Trophoblast cell (in vitro differentiated cells and primary cell): ENCODE measurements at regions not wholly inside any gene's neighbourhood (a gene's known extent, or its start where the extent isn't known, plus 50 kb on each side); places are given as distances from the start of the nearest gene placed in this dataset.

Source experiments
- DNase-seq, 2 donors: peaks; one replicate each; pipeline ENCODE4 v3.0.0-alpha.2; 2016
- H2AFZ ChIP-seq: 2 replicates; pipeline ENCODE4 v1.6.1; 2013; ENCODE audit warnings: low read length, moderate library complexity, mild to moderate bottlenecking; ENCODE audit not compliant: insufficient read depth, poor library complexity
- H2AK5ac ChIP-seq: 2 replicates; pipeline ENCODE4 v1.6.1; 2013; ENCODE audit warnings: mild to moderate bottlenecking, low read length
- H2BK120ac ChIP-seq: 2 replicates; pipeline ENCODE4 v1.6.1; 2013; ENCODE audit warnings: low read length, mild to moderate bottlenecking, moderate library complexity; ENCODE audit not compliant: insufficient read depth, poor library complexity
- H2BK12ac ChIP-seq: 2 replicates; pipeline ENCODE4 v1.6.1; 2013; ENCODE audit warnings: mild to moderate bottlenecking, low read length, moderate library complexity
- H2BK5ac ChIP-seq: 2 replicates; pipeline ENCODE4 v1.6.1; 2013; ENCODE audit warnings: low read length, low read depth, moderate library complexity, mild to moderate bottlenecking; ENCODE audit not compliant: poor library complexity
- H3K14ac ChIP-seq: 2 replicates; pipeline ENCODE4 v1.6.1; 2013; ENCODE audit warnings: mild to moderate bottlenecking, low read length
- H3K18ac ChIP-seq: 2 replicates; pipeline ENCODE4 v1.6.1; 2013; ENCODE audit warnings: mild to moderate bottlenecking, low read length
- H3K23ac ChIP-seq: 2 replicates; pipeline ENCODE4 v1.6.1; 2013; ENCODE audit warnings: low read length
- H3K27ac ChIP-seq: 2 replicates; pipeline ENCODE4 v1.5.1; 2013; ENCODE audit warnings: low read depth, mild to moderate bottlenecking, inconsistent platforms, low read length, moderate library complexity
- H3K27me3 ChIP-seq: 2 replicates; pipeline ENCODE4 v1.6.1; 2013; ENCODE audit warnings: inconsistent platforms, mild to moderate bottlenecking, low read length, moderate library complexity; ENCODE audit not compliant: insufficient read depth
- H3K36me3 ChIP-seq, 2 experiments: 1 replicate in 1 of 2; 2 replicates in 1 of 2; pipeline ENCODE4 v1.6.1; 2013; ENCODE audit warnings: low read length in 2 of 2, mild to moderate bottlenecking in 2 of 2, moderate library complexity in 1 of 2; ENCODE audit not compliant: insufficient read depth in 2 of 2, control insufficient read depth in 1 of 2
- H3K4ac ChIP-seq: 2 replicates; pipeline ENCODE4 v1.6.1; 2013; ENCODE audit warnings: low read depth, mild to moderate bottlenecking, low read length, moderate library complexity
- H3K4me1 ChIP-seq, 2 experiments: 1 replicate in 1 of 2; 2 replicates in 1 of 2; pipeline ENCODE4 v1.6.1; 2013; ENCODE audit warnings: low read length in 2 of 2, mild to moderate bottlenecking in 2 of 2, moderate library complexity in 1 of 2; ENCODE audit not compliant: insufficient read depth in 2 of 2, control insufficient read depth in 1 of 2
- H3K4me2 ChIP-seq: 2 replicates; pipeline ENCODE4 v1.6.1; 2013; ENCODE audit warnings: inconsistent platforms, mild to moderate bottlenecking, low read length, moderate library complexity
- H3K4me3 ChIP-seq: 2 replicates; pipeline ENCODE4 v1.5.1; 2013; ENCODE audit warnings: mild to moderate bottlenecking, low read depth, low read length, inconsistent platforms
- H3K79me1 ChIP-seq: one replicate; pipeline ENCODE4 v1.6.1; 2013; ENCODE audit warnings: low read length
- H3K79me2 ChIP-seq: 2 replicates; pipeline ENCODE4 v1.6.1; 2013; ENCODE audit warnings: low read length, mild to moderate bottlenecking; ENCODE audit not compliant: control insufficient read depth, insufficient read depth, poor library complexity
- H3K9ac ChIP-seq: 2 replicates; pipeline ENCODE4 v1.6.1; 2013; ENCODE audit warnings: mild to moderate bottlenecking, low read length
- H3K9me3 ChIP-seq: 2 replicates; pipeline ENCODE4 v1.6.1; 2013; ENCODE audit warnings: low read depth, mild to moderate bottlenecking, control low read depth, inconsistent platforms, low read length; ENCODE audit not compliant: insufficient read depth
- H4K12ac ChIP-seq: 2 replicates; pipeline ENCODE4 v1.6.1; 2013; ENCODE audit warnings: low read depth, mild to moderate bottlenecking, low read length, moderate library complexity
- H4K8ac ChIP-seq: 2 replicates; pipeline ENCODE4 v1.6.1; 2013; ENCODE audit warnings: low read depth, mild to moderate bottlenecking, low read length, moderate library complexity
- H4K91ac ChIP-seq: one replicate; pipeline ENCODE4 v1.6.1; 2013; ENCODE audit warnings: low read depth, mild to moderate bottlenecking, low read length, moderate library complexity
- WGBS: extraction: QIAGEN DNeasy Blood & Tissue Kit; methylation state at CpG from one replicate; pipeline ENCODE4 v1.1.7; 2013; ENCODE audit warnings: missing lambda C conversion rate; ENCODE audit not compliant: insufficient read length, insufficient coverage; ENCODE audit errors: extremely low coverage; 5-methylcytosine and 5-hydroxymethylcytosine counted together

DNA sequence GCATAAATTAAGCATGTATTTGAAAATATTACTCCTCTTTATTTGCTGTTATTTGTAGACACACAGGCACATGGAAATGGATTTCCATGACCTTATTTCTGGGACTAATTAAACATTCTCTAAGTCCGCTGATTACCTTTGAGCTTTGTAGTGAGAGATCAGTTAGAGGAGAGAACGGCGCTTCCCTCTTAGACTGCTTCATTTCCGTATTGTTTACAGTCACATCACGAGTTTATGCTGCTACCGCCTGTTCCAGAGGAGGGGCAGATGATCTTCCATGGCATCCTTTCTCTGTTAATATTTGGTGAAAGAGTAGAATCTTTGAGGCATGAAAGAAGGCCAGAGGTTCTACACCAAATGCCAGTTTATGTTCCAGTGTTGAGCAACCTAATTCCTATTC lies 404.4 kb downstream of the TRIB2 start:
- Histone ChIP-seq H3K4me3 (no peak overlapping the region), H4K8ac (no peak overlapping the region), H4K91ac (no peak overlapping the region), H3K9ac (no peak overlapping the region), H3K18ac (no peak overlapping the region), H3K27ac (no peak overlapping the region), H3K4me2 (no peak overlapping the region), H3K4ac (no peak overlapping the region), H2BK120ac (no peak overlapping the region), H2AK5ac (no peak overlapping the region), H3K14ac (no peak overlapping the region), H3K4me1 (no peaks in the 10 kb centered on the region), H3K23ac (no peak overlapping the region), H4K12ac (no peak overlapping the region), H3K36me3 (no peaks in the 10 kb centered on the region), H2BK12ac (no peak overlapping the region), H3K27me3 (no peaks in the 10 kb centered on the region), H2BK5ac (no peak overlapping the region), H3K9me3 (no peaks in the 10 kb centered on the region), H2AFZ (no peak overlapping the region), H3K79me1 (no peaks in the 10 kb centered on the region), H3K79me2 (no peaks in the 10 kb centered on the region)
- WGBS = no CpG with 5 or more reads among the region's 6 CpGs
- no peak for DNase-seq

- no peaks in the 10 kb centered on the region for H3K4me1 ChIP-seq
- no peaks in the 10 kb centered on the region for H3K9me3 ChIP-seq
- H4K12ac ChIP-seq = no peak overlapping the region
- H3K23ac ChIP-seq = no peak overlapping the region
- H3K27me3 ChIP-seq = no peaks in the 10 kb centered on the region
- no peak overlapping the region for H3K4me3 ChIP-seq
- H2BK12ac ChIP-seq = no peak overlapping the region
- H3K14ac ChIP-seq = no peak overlapping the region
- no peak for DNase-seq
- WGBS = no CpG with 5 or more reads among the region's 1 CpG
- no peak overlapping the region for H4K91ac ChIP-seq
- no peak overlapping the region for H3K4ac ChIP-seq
- no peak overlapping the region for H3K9ac ChIP-seq
- no peak overlapping the region for H2AK5ac ChIP-seq
- H3K27ac ChIP-seq = no peak overlapping the region
- H3K36me3 ChIP-seq = no peaks in the 10 kb centered on the region
- H2BK5ac ChIP-seq = no peak overlapping the region
- no peak overlapping the region for H3K18ac ChIP-seq
- no peaks in the 10 kb centered on the region for H3K79me1 ChIP-seq
- no peak overlapping the region for H3K4me2 ChIP-seq
- H2AFZ ChIP-seq = no peak overlapping the region
- H4K8ac ChIP-seq = no peak overlapping the region
- no peak overlapping the region for H2BK120ac ChIP-seq
- no peaks in the 10 kb centered on the region for H3K79me2 ChIP-seq
Observed at GRCh38 chr2:13128139-13128538, 411.4 kb downstream of the TRIB2 start.

GRCh38 chr2:13135369-13135768 lies 418.6 kb downstream of the TRIB2 start:
- H3K9ac ChIP-seq = no peak overlapping the region
- no peak overlapping the region for H2BK120ac ChIP-seq
- H2AFZ ChIP-seq = no peak overlapping the region
- H3K18ac ChIP-seq = no peak overlapping the region
- DNase-seq = no peak
- no peak overlapping the region for H2BK5ac ChIP-seq
- no peak overlapping the region for H3K27ac ChIP-seq
- H3K4ac ChIP-seq = no peak overlapping the region
- H3K36me3 ChIP-seq = no peaks in the 10 kb centered on the region
- no peaks in the 10 kb centered on the region for H3K9me3 ChIP-seq
- no peaks in the 10 kb centered on the region for H3K79me1 ChIP-seq
- H3K4me3 ChIP-seq = no peak overlapping the region
- no peak overlapping the region for H4K91ac ChIP-seq
- no peak overlapping the region for H4K12ac ChIP-seq
- H3K27me3 ChIP-seq = no peaks in the 10 kb centered on the region
- H3K79me2 ChIP-seq = no peaks in the 10 kb centered on the region
- H3K14ac ChIP-seq = no peak overlapping the region
- H2AK5ac ChIP-seq = no peak overlapping the region
- H4K8ac ChIP-seq = no peak overlapping the region
- no peak overlapping the region for H3K23ac ChIP-seq
- WGBS = no CpG with 5 or more reads among the region's 3 CpGs
- no peak overlapping the region for H3K4me2 ChIP-seq
- H2BK12ac ChIP-seq = no peak overlapping the region
- H3K4me1 ChIP-seq = no peaks in the 10 kb centered on the region

GRCh38 chr2:13135856-13136255 lies 419.1 kb downstream of the TRIB2 start:
- Histone ChIP-seq H4K12ac (no peak overlapping the region), H3K36me3 (no peaks in the 10 kb centered on the region), H3K4me2 (no peak overlapping the region), H3K79me1 (no peaks in the 10 kb centered on the region), H3K9ac (no peak overlapping the region), H3K27me3 (no peaks in the 10 kb centered on the region), H3K79me2 (no peaks in the 10 kb centered on the region), H3K9me3 (no peaks in the 10 kb centered on the region), H3K23ac (no peak overlapping the region), H4K91ac (no peak overlapping the region), H4K8ac (no peak overlapping the region), H3K4me1 (no peaks in the 10 kb centered on the region), H3K18ac (no peak overlapping the region), H3K27ac (no peak overlapping the region), H2AK5ac (no peak overlapping the region), H2BK12ac (no peak overlapping the region), H3K4ac (no peak overlapping the region), H3K4me3 (no peak overlapping the region), H2AFZ (no peak overlapping the region), H2BK120ac (no peak overlapping the region), H2BK5ac (no peak overlapping the region), H3K14ac (no peak overlapping the region)
- DNase-seq = no peak
- WGBS = no CpG with 5 or more reads among the region's 1 CpG
